NCI-H524 treated with DMSO at 0.1 percent for 48 hours (cell line): ENCODE measurements at regions not wholly inside any gene's neighbourhood (a gene's known extent, or its start where the extent isn't known, plus 50 kb on each side); places are given as distances from the start of the nearest gene placed in this dataset.
"Not testable (repeated sequence)": the region's sequence is repeated elsewhere in the genome, so short reads cannot be mapped to it uniquely, and the experiment has no call there.

Source experiments
- DNase-seq: peaks from one replicate; lab custom pipeline; 2025; lab: John Stamatoyannopoulos, UW

DNA sequence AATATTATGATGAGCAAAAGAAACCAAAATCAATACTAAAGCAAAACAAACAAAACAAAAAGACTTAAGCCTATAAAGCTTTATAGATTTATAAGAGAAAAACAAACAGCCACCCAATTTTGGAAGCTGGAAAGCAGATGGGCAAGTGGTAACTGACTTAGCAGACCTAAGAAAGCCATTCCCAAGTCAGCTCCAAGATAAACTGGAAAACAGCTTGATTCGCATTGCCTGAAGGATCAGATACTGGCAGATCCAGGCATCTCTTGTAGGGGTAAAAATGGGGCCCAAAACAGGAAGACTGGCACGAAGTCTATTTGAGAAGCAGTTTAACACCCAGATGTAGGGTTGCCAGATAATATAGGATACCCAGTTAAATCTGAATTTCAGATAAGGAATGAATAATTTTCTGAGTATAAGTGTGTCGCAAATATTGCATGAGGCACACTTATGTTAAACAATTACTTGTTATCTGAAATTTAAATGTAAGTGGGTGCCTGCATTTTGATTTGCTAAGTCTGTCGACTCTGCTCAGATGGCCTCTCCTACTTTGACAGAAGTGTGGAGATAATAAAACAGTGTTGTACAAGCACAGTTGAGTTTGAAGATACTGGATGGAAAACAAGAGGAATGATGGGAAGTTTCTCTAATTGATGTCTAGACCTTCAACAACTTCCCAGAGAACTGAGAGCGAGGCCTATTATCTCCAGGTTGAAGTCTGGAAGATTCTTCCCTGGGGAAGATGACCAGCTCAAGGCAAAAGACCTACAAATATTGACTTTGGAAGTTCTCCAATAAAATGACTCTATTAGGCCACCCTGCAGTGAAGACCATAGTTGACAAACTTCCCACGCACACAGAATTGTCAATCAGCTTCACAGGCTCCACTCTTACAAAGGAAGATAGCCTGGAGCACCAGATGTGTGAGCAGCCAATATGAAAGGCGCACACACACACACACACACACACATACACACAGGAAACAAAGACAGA, 113.4 kb downstream of the FAM50B start:
- no peak for DNase-seq

DNA sequence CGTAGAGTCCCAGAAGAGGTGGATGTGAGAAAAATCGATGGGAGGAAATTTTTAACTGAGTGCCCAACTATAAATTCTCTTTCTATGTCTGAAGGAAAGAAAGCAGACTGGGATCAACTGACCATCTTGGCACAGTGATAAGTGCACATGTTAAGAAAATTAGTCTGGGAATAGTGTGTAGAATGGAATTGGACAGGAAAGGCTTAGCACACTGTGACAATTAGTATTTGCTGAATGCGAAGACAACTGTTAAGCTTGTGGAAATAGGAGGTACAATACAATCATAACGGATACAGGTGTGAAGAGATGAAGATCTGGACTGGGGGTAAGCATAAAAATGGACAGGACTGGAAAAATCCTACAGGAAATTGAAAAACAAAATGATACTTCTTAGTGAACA, 114.3 kb downstream of the FAM50B start:
- no peak for DNase-seq

DNA sequence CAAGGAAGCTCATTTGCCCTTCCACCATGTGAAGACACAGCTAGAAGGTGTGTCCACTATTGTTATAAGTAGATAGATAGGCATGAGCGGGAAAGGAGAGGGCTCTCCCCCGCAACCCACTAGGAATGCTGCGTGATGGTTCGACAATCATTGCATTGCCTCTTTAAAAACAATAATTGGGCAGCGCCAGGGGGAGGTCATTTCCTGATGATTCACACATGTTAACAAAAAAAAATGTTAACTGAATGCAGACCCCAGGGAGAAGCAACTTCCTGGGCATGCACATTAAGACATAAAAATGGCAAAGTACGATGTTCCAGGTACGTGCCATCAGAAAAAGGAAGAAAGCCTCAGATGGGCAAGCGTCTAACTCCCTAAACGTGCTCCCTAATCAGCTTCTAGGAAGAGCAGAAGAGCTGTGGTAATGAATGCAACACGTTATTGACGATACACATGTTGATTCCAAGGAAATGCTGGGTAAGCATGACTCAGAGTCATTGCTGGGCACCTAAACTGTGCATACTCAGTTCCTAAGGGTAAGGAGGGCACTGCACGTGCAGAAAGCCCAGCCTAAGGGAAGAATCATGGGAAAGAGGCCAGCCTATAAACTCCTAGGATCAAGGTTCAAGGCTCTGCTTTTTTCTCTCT, 113.7 kb downstream of the FAM217A start:
- DNase-seq = no peak

DNA sequence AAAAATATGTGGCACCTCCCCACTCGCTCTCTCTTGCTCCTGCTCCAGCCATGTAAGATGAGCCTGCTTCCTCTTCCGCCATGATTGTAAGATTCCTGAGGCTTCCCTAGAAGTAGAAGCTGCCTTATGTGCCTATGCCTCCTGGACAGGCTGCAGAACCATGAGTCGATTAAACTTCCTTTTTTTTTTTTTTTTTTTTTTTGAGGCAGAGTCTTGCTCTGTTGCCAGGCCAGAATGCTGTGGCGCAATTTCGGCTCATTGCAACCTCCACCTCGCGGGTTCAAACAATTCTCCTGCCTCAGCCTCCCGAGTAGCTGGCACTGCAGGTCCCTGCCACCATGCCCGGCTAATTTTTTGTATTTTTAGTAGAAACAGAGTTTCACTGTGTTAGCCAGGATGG, 112.5 kb downstream of the FAM217A start:
- no peak for DNase-seq

DNA sequence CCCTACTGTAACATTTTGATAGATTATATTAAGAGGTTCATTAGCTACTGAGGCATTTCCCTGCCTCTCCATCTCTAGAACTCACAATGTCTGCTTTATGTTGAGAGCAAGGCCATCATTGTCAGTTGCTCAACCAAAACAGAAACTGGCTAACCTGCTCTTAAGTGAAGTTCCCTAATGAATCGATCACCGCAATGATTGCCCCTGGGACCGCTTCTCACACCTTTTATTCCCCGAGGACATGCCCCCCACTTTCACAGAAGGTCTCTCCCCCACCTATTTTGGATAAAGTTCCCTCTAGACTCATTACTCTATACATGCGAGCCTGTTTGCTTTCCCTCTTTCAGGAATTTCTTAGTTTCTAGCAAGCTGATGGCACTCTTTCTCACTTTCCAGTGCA, 108.8 kb downstream of the FAM217A start:
- DNase-seq = no peak

DNA sequence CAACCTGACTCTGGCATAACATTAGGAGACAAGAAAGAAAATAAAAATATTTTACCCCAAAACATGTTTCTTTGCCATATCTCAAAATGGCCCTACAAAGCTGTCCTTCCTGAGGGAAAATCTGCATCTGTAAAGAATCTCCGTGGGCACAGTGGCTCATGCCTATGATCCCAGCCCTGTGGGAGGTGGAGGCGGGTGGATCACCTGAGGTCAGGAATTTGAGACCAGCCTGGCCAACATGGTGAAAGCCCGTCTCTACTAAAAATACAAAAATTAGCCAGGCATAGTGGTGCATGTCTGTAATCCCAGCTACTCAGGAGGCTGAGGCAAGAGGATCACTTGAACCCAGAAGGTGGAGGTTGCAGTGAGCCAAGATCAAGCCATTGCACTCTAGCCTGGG, 105.8 kb downstream of the FAM217A start:
- not testable (repeated sequence) for DNase-seq

DNA sequence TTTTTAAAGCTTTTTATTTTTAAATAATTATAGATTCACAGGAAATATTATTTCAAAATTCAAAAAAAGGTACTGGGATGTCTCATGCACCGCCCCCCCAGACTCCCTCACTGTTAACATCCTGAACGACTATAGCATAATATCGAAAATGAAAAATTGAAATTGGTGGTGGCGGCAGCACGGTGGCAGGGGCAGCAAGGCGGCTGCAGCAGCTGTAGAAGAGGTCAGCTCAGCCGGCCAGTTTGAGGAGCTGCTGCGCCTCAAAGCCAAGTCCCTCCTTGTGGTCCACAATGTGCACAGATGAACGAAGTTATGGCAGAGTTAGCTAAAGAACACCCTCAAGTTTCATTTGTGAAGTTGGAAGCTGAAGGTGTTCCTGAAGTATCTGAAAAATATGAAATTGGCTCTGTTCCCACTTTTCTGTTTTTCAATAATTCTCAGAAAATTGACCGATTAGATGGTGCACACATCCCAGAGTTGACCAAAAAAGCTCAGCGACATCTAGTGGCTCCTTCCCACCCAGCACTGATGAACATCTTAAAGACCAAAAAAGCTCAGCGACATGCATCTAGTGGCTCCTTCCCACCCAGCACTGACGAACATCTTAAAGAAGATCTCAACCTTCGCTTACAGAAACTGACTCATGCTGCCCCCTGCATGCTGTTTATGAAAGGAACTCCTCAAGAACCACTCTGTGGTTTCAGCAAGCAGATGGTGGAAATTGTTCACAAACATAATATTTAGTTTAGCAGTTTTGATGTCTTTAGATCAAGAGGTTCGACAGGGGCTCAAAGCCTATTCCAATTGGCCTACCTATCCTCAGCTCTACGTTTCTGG, 100.8 kb downstream of the FAM217A start:
- DNase-seq = peak; percentile 53

DNA sequence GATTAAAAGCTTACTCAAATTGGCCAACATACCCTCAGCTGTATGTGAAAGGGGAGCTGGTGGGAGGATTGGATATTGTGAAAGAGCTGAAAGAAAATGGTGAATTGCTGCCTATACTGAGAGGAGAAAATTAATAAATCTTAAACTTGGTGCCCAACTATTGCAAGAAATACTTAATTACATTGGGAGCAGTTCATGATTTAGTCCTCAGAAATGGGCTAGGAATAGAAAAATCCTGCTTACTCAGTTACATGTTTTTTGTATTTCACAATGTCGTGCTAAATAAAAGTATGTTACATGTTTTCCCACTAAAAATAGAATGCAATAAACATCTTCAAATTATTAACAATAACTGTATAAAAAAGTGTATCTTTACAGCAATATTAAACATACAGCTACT, 100.0 kb downstream of the FAM217A start:
- DNase-seq = not testable (repeated sequence)

DNA sequence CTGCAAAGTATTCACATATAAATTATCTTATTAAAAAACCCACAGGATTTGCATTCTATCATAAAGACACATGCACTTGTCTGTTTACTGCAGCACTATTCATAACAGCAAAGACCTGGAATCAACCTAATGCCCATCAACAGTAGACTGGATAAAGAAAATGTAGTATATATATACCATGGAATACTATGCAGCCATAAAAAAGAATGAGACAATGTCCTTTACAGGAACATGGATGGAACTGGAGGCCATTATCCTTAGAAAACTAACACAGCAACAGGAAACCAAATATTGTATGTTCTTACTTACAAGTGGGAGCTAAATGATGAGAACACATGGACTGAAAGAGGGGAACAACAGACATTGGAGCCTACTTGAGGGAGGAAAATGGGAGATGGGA, 97.0 kb downstream of the FAM217A start:
- DNase-seq = no peak

DNA sequence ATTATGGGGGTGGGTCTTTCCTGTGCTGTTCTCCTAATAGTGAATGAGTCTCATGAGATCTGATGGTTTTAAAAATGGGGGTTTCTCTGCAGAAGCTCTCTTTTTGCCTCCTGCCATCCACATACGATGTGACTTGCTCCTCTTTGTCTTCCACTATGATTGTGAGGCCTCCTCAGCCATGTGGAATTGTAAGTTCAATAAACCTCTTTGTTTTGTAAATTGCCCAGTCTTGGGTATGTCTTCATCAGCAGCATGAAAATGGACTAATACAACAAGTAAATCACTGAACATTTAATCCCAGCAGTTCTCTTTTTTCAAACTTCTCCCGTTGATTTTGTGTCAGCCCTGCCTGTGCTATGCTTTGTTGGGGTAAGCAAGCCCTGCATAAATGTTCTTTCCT, 95.2 kb downstream of the FAM217A start:
- DNase-seq = no peak

DNA sequence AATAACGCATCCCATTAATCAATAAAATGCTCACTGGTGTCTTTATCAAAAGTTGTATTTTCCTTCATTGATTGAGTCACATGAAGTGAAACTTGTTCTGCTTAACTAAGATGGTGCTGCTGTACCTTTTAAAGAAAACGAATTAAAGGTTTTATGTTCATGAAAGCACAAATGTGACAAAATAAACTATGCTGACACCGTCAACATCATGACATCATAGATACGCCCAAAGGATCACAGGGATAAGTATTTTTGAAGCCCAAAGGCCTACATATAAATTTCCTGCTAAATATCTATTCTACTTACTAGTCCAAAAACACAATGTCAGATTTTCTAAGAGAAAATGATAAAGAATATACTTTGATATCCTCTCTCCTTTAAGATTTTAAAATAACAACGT, 94.4 kb downstream of the FAM217A start:
- no peak for DNase-seq

DNA sequence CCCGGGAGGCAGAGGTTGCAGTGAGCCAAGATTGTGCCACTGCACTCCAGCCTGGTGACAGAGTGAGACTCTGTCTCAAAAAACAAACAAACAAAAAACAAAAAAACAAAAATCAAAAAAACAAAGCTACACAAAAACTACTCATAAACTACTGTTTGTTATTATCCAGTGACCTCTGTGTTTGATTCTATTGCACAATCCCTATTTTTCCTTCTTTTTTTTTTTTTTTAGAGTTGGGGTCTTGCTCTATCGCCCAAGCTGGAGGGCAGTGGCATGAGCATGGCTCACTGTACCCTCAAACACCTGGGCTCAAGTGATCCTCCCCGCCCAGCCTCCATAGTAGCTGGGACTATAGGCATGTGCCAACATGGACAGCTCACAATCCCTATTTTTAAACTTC, 92.7 kb downstream of the FAM217A start:
- no peak for DNase-seq

DNA sequence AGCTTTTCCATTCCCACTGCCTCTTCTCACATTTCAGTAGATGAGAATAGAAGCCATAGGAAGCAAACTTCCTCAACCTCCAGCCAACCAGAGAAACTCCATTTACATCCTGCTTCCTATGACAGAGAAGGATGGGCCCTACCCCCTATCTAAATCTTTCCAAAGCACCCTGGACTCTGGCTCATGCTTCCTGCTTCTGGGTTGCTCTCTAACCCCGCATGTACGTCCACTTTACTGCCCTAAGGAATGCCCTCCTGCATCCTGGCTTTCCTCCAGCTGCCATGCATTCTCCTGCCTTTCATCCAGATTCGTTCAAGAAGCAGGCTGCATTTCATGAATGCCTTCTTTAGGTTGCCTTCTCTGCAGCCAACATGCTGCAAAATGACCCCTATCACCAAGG, 91.9 kb downstream of the FAM217A start:
- DNase-seq = no peak

DNA sequence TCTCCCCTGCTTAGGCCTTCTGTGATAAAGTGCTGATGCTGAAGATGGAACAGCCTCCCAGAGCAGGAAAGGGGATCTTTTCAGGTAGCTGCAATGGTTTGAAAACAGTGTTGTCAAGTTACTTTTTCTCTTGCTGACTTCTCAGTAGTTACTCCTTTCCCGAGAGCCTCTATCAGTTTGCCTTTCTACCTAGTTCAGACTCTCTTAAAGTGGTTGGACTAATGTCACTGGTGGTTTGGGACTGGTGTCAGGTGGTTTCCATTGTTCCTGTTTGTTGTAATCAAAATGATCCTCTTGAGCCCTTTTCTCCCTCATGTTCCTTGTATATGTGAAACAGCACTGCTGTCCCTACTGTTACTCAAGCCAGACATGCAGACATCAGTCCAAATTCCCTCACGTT, 91.4 kb downstream of the FAM217A start:
- no peak for DNase-seq

DNA sequence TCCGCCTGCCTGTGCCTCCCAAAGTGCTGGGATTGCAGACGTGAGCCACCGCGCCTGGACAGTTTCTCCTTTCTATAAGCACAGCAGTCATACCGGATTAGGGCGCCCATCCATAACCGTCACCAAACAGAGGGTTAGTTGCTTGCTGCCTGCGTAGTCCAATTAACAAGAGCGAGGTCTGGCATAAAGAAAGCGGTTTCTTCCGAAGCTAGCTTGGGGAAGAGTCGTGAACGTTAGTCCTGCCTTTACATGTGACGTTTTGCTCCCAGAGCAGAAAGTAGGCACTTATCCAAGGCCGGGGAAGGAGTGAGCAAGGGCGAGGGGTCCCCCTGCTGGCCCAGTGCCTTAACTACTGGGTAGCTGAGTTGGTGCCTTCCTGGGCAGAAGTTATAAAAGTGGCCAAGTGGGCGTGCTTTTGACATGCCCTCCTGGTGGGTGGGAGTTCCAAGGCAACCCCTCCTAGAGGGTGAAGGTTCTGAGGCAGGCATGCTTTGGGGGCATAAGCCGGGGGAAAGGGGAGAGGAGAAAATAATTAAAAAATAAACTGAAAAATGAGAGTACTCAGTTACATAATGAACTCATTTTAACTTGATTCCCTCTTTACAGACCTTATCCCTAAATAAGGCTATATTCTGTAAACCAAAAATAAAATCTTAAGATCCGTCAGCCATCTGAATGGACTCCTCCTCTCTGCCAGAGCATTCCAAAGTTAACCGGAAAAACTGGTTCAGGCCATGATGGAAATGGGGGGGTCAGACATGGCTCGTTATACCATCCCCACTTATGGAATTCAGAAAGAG, 88.0 kb downstream of the FAM217A start:
- peak; percentile 7 for DNase-seq

DNA sequence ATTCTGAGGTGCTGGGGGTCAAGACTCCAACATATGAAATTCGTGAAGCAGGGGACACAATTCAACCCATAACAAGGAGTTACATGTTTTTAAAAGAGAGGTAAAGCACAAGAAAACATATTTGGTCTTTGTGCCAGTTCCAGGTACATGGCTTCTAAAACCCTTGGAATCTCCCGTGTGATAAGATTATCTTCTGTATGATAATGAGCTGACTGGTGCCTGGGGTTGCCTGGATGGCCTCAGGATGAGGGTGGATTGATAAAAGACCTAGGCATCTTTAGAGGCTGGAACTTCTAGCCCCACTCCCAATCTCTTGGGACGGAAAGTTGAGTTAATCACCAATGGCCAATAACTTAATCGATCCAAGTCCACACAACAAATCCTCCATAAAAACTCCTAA, 87.0 kb downstream of the FAM217A start:
- DNase-seq = no peak

DNA sequence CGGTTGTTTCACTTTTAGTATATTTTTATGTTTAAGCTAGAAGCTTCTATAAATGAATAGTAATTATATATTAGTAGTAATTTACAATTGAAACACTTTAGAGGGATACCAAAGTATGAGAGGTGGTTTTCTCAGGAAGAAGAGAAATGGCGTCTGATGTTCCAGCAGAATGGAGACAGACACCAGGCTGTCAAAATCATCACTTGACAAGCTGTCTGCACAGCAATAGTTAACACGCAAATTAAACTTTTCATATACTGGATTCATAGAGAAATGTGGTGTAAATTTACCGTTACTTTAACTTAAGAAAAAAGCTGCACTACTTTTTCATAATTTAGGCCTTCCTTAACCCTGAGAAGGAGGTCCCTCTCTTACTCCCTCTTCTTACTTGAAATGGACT, 82.6 kb downstream of the FAM217A start:
- DNase-seq = no peak

DNA sequence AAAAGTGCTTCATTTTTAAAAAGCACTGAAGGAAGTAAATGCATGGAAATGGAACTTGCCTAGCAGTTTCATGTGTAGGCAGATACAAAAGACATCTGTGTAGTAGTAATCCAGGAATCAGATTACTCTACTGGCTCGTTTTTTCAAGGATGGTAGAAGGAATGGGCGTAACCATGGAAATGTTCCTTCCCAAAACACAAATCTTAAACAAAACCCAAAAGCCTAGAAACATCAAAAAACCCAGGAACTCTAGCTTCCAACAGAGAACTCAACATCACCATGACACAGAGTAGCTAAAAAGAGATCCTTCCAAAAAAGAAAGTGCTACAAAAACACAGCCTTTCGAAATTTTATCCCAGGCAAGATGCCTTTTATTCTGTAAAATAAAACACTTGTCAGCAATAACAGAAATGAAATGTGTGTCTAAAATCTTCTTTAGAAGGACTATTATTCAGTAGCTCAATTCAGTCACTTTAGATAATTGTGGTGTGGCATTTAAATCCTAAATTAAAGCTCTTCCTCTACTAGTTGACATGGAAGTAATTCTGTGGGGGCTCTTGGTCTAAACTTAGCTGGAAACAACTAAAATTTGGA, 81.7 kb downstream of the FAM217A start:
- DNase-seq = peak; percentile 1

DNA sequence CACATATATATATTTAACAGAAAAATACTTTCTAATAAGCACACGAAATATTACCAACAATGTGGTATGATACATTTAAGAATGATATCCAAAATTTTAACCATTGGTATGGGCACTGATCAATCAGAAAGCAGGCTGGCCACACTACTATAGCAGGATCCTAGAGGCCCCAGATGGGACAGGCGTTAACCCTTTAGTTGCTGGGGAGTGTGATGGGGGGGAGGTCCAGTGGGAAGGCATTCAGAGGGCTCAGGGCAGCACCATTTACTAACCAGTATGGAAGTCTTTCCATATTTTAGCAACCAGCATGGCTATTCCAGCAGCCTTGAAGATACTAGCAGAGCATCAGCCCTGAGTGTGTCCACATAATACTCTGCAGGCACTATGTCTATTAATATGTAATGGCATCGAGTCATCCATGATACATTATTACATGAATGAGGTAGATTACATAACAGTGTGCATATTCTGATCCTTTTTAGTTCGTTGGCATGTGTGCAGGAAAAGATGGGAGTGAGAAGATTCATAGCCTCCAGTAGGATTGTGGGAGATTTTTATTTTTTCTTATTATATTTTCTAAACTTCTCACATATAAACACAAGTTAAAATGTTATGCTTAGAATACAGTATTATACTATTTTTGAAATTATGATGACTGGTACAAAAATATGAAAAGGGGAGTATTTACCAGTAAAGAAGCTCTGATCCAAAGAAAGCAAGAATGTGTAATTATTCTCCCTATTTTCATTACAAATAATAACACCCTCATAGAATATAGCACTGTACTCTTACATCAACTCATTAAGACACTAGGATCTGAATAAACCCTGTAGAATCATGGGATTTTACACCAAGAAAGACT, 78.9 kb downstream of the FAM217A start:
- no peak for DNase-seq

DNA sequence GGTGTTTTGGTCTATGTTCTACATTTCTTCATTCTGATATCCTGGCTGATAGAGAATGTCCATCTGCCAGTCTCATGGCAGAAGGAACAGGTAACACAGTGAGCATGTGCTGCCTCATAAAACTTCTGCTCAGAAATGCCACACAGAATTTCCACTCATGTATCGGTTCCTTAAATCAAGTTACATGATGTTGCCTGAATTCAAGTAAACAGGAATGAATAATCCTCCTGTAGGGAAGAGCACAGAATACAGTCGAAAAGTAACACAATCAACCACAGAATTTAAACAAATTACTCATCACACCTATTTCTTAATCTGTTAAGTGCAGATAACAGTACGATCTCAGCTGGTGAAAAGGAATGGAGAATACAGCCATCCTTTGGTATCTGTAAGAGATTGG, 74.7 kb downstream of the FAM217A start:
- no peak for DNase-seq
